Left cardiac atrium (tissue), 4 donors: ENCODE measurements at regions not wholly inside any gene's neighbourhood (a gene's known extent, or its start where the extent isn't known, plus 50 kb on each side); places are given as distances from the start of the nearest gene placed in this dataset.
"Not testable (repeated sequence)": the region's sequence is repeated elsewhere in the genome, so short reads cannot be mapped to it uniquely, and the experiment has no call there.

Experiments
- ATAC-seq, 2 donors: fragments of 200-7000 bp; cut with Tn5 transposase; one replicate each; pipeline ENCODE4 v1.9.1; 2020; ENCODE audit warnings: mild to moderate bottlenecking in 2 of 2, moderate library complexity in 2 of 2
- DNase-seq: peaks from one replicate; pipeline ENCODE4 v3.0.0-alpha.2; 2020
- intact Hi-C, 2 donors: fragments of 100-400 bp; cut with DNase I; formaldehyde crosslinking; loops; one replicate each; pipeline versions ENCODE4 v1.14.1 to v1.15.1; 2022 to 2023
- donor health status: DM: no; HTN: yes; CAD: no.
- donor health status: DM: no; HTN: yes; CAD: no; lungs with severe emphysema.
- donor health status: DM: yes; HTN: yes; CAD: no.
- donor health status: Dilated cardiomyopathy.

- DNase-seq (no peak), ATAC-seq (no peak)
- intact Hi-C loops, result no loop called here
These were observed 61.1 kb upstream of the SEM1 start for GRCh38 chr7:96770758-96771157.

- ATAC-seq (no peak), DNase-seq (no peak)
- intact Hi-C loops, result no loop called here
These were observed 62.6 kb upstream of the SEM1 start for GRCh38 chr7:96772139-96772694.

DNA sequence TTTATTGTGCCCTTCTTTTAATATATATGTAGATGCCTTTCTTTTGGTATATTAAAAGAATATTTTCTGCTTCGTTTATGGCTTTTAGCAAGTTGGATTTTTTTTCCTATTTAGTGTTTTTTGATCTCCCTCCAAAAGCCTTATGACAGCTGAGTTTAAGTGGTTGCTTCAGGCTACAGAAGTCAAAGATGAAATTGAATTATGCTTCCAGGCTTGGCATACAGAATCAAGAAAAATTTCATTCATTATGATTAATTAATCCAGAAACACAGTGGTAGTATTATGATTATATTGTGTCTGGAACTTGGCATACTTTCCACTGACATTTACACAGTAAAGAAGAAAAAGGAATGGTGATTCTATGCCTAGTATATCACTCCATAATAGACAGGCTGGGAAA is 63.8 kb upstream of the SEM1 start:
- intact Hi-C loops, result no loop called here
- ATAC-seq (no peak), DNase-seq (no peak)

- ATAC-seq (no peak), DNase-seq (no peak)
- intact Hi-C loops, result no loop called here
These were observed 64.7 kb upstream of the SEM1 start for GRCh38 chr7:96774358-96774757.

- intact Hi-C loops, result no loop called here
- no peak for DNase-seq
These were observed 65.4 kb upstream of the SEM1 start for GRCh38 chr7:96775046-96775445.

GRCh38 chr7:96778263-96778662 is 68.6 kb upstream of the SEM1 start:
- no peak for ATAC-seq
- no peak for DNase-seq
- intact Hi-C loops, result no loop called here

More at GRCh38 chr7:96775046-96775445, 65.4 kb upstream of the SEM1 start:
- ATAC-seq, result no peak

GRCh38 chr7:96781919-96782318 is 72.3 kb upstream of the SEM1 start:
- intact Hi-C loops, result no loop called here
- ATAC-seq (no peak), DNase-seq (no peak)

- intact Hi-C loops, ATAC-seq, DNase-seq: not testable (repeated sequence)
These were observed 73.1 kb upstream of the SEM1 start for GRCh38 chr7:96782686-96783298.

- ATAC-seq (no peak), DNase-seq (no peak)
- intact Hi-C loops, result no loop called here
These were observed 75.0 kb upstream of the SEM1 start for GRCh38 chr7:96784597-96784996.

DNA sequence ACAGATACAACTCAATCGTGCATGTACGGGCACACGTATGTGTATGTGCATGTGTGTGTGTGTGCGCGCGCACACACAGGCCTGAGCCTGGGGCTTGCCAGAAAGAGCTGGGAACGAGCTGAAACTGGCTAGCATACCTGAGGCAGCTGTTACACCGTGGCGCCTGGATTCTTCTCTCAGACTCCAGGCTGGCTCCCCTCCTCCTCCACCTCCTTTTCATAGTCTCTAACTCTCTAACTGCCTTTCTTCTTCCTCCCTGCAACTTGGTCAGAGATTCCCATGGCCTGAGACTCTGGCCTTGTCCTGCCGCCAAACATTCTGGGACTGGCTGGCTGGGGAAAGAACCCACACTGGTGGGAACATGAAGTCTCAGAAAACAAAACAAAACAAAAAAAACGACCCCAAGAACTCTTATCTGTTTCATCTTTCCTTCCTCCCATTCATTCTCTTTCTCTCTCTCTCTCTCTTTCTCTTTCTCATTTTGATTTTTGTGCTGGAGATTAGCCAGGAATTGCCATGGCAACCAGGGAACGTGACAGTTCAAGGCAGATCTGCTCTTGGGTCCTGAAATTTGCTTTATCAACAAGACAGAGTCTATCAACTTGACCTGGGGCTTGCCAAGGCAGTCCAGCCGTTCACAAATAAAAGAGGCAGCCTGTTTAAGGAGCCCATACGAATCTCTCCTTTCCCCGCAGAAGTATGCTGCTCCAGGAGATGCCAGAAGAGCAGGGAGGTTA is 76.8 kb upstream of the SEM1 start:
- intact Hi-C loops, result no loop called here
- DNase-seq, result no peak
- peak; percentile 30 to 58 for ATAC-seq

- intact Hi-C loops, result no loop called here
- DNase-seq (no peak), ATAC-seq (no peak)
These were observed 77.4 kb upstream of the SEM1 start for GRCh38 chr7:96786998-96787395.

DNA sequence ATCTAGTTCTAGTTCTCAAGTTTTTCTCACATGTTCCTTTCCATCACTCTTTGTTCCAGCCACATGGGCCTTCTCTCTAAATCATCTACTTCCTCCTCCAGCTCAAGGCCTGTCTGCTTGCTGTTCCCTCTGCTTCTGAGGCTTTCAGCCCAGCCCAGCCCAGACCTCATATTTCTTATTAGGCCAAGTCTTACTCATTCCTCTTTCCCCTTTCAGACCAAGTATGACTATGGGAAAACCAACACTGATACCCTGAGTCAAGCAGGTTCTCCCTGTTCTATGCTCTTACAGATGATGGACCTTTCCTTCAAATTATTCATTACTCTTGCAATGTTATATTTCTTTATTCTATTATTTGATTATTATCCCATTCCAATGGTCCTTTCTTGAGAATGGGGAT is 80.3 kb upstream of the SEM1 start:
- intact Hi-C loops, result no loop called here
- ATAC-seq, result no peak

DNA sequence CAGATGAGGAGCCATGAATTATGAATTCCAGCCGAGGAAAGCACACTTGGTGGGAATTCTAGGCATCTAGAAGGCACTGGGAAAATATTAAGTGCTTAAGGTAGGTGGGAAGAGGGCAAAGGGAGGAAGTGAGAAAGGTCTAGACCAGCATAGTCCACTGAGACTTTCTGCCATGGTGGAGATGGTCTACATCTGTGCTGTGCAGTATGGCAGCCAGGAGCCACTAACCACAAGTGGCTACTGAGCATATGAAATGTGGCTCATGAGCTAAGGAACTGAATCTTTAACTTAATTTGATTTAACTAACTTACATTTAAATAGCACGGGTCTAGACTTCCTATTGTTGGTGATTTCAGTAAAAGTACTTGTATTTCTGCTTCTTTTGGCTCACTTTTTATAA is 82.5 kb upstream of the SEM1 start:
- intact Hi-C loops, result no loop called here
- DNase-seq (no peak), ATAC-seq (no peak)

More for the DNA sequence above, 80.3 kb upstream of the SEM1 start:
- no peak for DNase-seq

GRCh38 chr7:96794063-96794462 is 84.4 kb upstream of the SEM1 start:
- ATAC-seq, result no peak
- DNase-seq, result no peak
- intact Hi-C loops, result no loop called here

DNA sequence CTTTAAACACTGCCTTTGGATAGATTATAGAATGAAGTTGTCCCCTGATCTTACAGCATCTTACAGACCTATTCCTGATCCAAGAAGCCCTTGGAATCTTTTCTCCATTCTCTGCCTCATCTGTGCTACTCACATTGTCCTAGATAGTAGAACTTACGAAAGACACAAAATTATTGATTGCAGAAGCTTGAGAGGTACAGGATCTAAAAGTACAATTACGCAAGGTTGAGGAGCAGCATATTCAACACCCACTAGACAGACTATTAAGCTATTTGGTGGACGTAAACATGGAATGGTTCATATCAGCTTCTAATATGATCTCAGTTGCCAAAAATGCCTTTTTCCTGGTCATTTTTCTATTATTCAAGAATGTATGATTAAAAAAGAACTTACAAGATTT is 90.5 kb upstream of the SEM1 start:
- intact Hi-C loops, result no loop called here
- DNase-seq (no peak), ATAC-seq (no peak)

- intact Hi-C loops, result no loop called here
- no peak for ATAC-seq
These were observed 91.2 kb upstream of the SEM1 start for GRCh38 chr7:96800824-96801223.

GRCh38 chr7:96819111-96819700 is 109.6 kb upstream of the SEM1 start:
- intact Hi-C loops, result no loop called here
- DNase-seq, result no peak
- no peak for ATAC-seq

More at GRCh38 chr7:96800824-96801223, 91.2 kb upstream of the SEM1 start:
- no peak for DNase-seq

- intact Hi-C loops, DNase-seq, ATAC-seq: not testable (repeated sequence)
These were observed 111.5 kb upstream of the SEM1 start for GRCh38 chr7:96821131-96821530.

DNA sequence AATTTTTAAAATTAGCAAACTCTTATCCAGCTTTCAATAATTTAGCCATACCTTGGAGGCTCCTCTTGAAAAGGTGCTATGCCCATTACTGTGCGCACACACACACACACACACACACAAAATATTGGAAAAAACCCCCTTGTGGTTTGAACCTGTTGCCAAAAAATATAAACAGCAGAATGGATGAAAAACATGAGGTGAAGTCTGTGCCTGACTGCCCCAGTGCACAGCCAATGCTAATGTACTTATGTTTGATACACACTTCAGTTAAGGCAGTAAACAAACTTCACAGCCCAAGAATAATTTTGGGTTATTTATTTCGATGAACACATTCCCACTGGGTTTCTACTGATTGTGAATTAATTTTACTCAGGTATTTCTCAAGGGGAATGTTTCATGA is 113.2 kb upstream of the SEM1 start:
- intact Hi-C loops, result no loop called here
- DNase-seq, result no peak

GRCh38 chr7:96823274-96823673 is 113.6 kb upstream of the SEM1 start:
- DNase-seq (no peak), ATAC-seq (no peak)
- intact Hi-C loops, result no loop called here

More for the DNA sequence above, 113.2 kb upstream of the SEM1 start:
- ATAC-seq, result no peak
